GM23338 (cell line): ENCODE measurements at regions not wholly inside any gene's neighbourhood (a gene's known extent, or its start where the extent isn't known, plus 50 kb on each side); places are given as distances from the start of the nearest gene placed in this dataset.

Source experiments
- ATAC-seq: fragments of 200-7000 bp; cut with Tn5 transposase; 3 replicates; pipeline ENCODE4 v1.9.1; 2020
- DNase-seq: peaks from one replicate; pipeline ENCODE4 v3.0.0-alpha.2; 2015; ENCODE audit warnings: low spot score
- H2AFZ ChIP-seq: fragments of 200-600 bp; sonication (generic); 2 replicates; pipeline ENCODE4 v1.8.0; 2016; ENCODE audit warnings: antibody characterized with exemption, mild to moderate bottlenecking, moderate library complexity
- H3F3A ChIP-seq: fragments of 200-600 bp; sonication (generic); replicated peaks from 2 replicates; pipeline ENCODE4 v1.8.0; 2017; ENCODE audit warnings: antibody characterized with exemption, mixed run types, low read depth
- H3K27ac ChIP-seq: fragments of 200-600 bp; sonication (generic); 2 replicates; pipeline ENCODE4 v1.6.1; 2016; ENCODE audit warnings: low read depth
- H3K27me3 ChIP-seq: fragments of 200-600 bp; sonication (generic); 2 replicates; pipeline ENCODE4 v1.8.0; 2016; ENCODE audit warnings: mild to moderate bottlenecking, mixed run types, moderate library complexity; ENCODE audit not compliant: insufficient read depth
- H3K36me3 ChIP-seq: fragments of 200-600 bp; sonication (generic); 2 replicates; pipeline ENCODE4 v1.8.0; 2016; ENCODE audit warnings: mild to moderate bottlenecking; ENCODE audit not compliant: insufficient read depth
- H3K4me1 ChIP-seq: fragments of 200-600 bp; sonication (generic); 2 replicates; pipeline ENCODE4 v1.8.0; 2016; ENCODE audit warnings: mild to moderate bottlenecking, moderate library complexity; ENCODE audit not compliant: insufficient read depth
- H3K4me2 ChIP-seq: fragments of 200-600 bp; sonication (generic); 2 replicates; pipeline ENCODE4 v1.7.1; 2017; ENCODE audit warnings: mixed run types
- H3K4me3 ChIP-seq: fragments of 200-600 bp; sonication (generic); 2 replicates; pipeline ENCODE4 v1.6.1; 2016; ENCODE audit warnings: mixed run types
- H3K79me2 ChIP-seq: fragments of 200-600 bp; sonication (generic); replicated peaks from 2 replicates; pipeline ENCODE4 v1.8.0; 2017; ENCODE audit warnings: mild to moderate bottlenecking; ENCODE audit not compliant: insufficient read depth
- H3K9me2 ChIP-seq: fragments of 200-600 bp; sonication (generic); 2 replicates; pipeline ENCODE4 v1.8.0; 2017; ENCODE audit not compliant: insufficient read depth
- H4K20me1 ChIP-seq: fragments of 200-600 bp; sonication (generic); replicated peaks from 2 replicates; pipeline ENCODE4 v1.8.0; 2017; ENCODE audit warnings: mild to moderate bottlenecking; ENCODE audit not compliant: insufficient read depth
- H3K27ac Mint-ChIP-seq: 2 replicates; pipeline ENCODE4 v1.8.0; 2020; ENCODE audit warnings: inconsistent platforms, mild to moderate bottlenecking, moderate library complexity, mixed read lengths
- H3K27me3 Mint-ChIP-seq: 3 replicates; pipeline ENCODE4 v1.8.0; 2022; ENCODE audit warnings: low read depth, mild to moderate bottlenecking, moderate library complexity, mixed read lengths, inconsistent platforms; ENCODE audit not compliant: insufficient read depth, poor library complexity
- H3K36me3 Mint-ChIP-seq: 3 replicates; pipeline ENCODE4 v1.8.0; 2021; ENCODE audit warnings: low read depth, mild to moderate bottlenecking, inconsistent platforms, moderate library complexity, mixed read lengths
- H3K4me1 Mint-ChIP-seq: 3 replicates; pipeline ENCODE4 v1.8.0; 2020; ENCODE audit warnings: mild to moderate bottlenecking, inconsistent platforms, mixed read lengths
- H3K4me3 Mint-ChIP-seq: 3 replicates; pipeline ENCODE4 v1.8.0; 2021; ENCODE audit warnings: moderate library complexity, mild to moderate bottlenecking, inconsistent platforms, mixed read lengths
- H3K9me3 Mint-ChIP-seq: 3 replicates; pipeline ENCODE4 v1.8.0; 2020; ENCODE audit warnings: moderate library complexity, mild to moderate bottlenecking, inconsistent platforms, mixed read lengths
- CTCF ChIP-seq, 2 experiments: fragments of 200-600 bp in 1 of 2; sonication (generic) in 1 of 2; conservative IDR thresholded peaks; 2 replicates each; pipeline versions ENCODE4 v1.5.1 to v1.6.1; 2016 to 2017; ENCODE audit warnings: antibody characterized with exemption in 2 of 2, low read depth in 2 of 2, mild to moderate bottlenecking in 2 of 2, moderate library complexity in 1 of 2
- ETS1 ChIP-seq: IDR thresholded peaks from 2 replicates; pipeline ENCODE4 v1.6.1; 2016; ENCODE audit warnings: antibody characterized with exemption
- EZH2 ChIP-seq: fragments of 200-600 bp; sonication (generic); IDR thresholded peaks from one replicate; pipeline ENCODE4 v1.8.0; 2017; ENCODE audit warnings: antibody characterized with exemption, mild to moderate bottlenecking, low read depth; ENCODE audit not compliant: unreplicated experiment
- JUNB ChIP-seq: IDR thresholded peaks from one replicate; pipeline ENCODE4 v1.6.1; 2016; ENCODE audit warnings: antibody characterized with exemption; ENCODE audit not compliant: unreplicated experiment
- NANOG ChIP-seq: IDR thresholded peaks from 2 replicates; pipeline ENCODE4 v1.6.1; 2016; ENCODE audit warnings: antibody characterized with exemption, borderline replicate concordance
- POLR2AphosphoS5 ChIP-seq: IDR thresholded peaks from 2 replicates; pipeline ENCODE4 v1.6.1; 2016; ENCODE audit warnings: antibody characterized with exemption, low read depth
- STAT1 ChIP-seq: IDR thresholded peaks from one replicate; pipeline ENCODE4 v1.6.1; 2016; ENCODE audit warnings: antibody characterized with exemption; ENCODE audit not compliant: unreplicated experiment
- ZNF331 ChIP-seq: fragments of 250-450 bp; sonication (Bioruptor Pico); IDR thresholded peaks from 2 replicates; pipeline ENCODE4 v1.5.0; 2020; ENCODE audit warnings: low read depth, mild to moderate bottlenecking, moderate library complexity
- ZNF462 ChIP-seq: fragments of 250-450 bp; sonication (Bioruptor Pico); IDR thresholded peaks from 2 replicates; pipeline ENCODE4 v1.5.0; 2020; ENCODE audit warnings: mild to moderate bottlenecking, moderate library complexity

GRCh38 chrX:148133105-148133725 is 152.1 kb downstream of the FMR1NB start:
- Mint-ChIP-seq H3K4me1 (peaks cover 8% of the 10 kb centered on the region; the same call in 2 of the 3 replicates), H3K4me3 (no peak overlapping the region), H3K9me3 (no peaks in the 10 kb centered on the region), H3K27ac (no peak overlapping the region; the same call in 1 of the 2 replicates), H3K36me3 (no peaks in the 10 kb centered on the region), H3K27me3 (no peaks in the 10 kb centered on the region)
- Histone ChIP-seq H3K27me3 (no peaks in the 10 kb centered on the region), H3K9me2 (no peaks in the 10 kb centered on the region), H3K79me2 (no peaks in the 10 kb centered on the region), H3K4me1 (peaks cover 4% of the 10 kb centered on the region; the same call in 1 of the 2 replicates), H3F3A (no peaks in the 10 kb centered on the region), H3K4me2 (no peak overlapping the region), H4K20me1 (no peaks in the 10 kb centered on the region), H2AFZ (no peak overlapping the region), H3K27ac (no peak overlapping the region), H3K4me3 (no peak overlapping the region), H3K36me3 (no peaks in the 10 kb centered on the region)
- ATAC-seq (no peak), DNase-seq (peak; percentile 9)
- peak in 1 of 2 experiments; percentile 19; a peak in 2 of 4 replicates for TF ChIP-seq CTCF (conservative IDR thresholded peaks at IDR 0.05; ENCODE audit: low read depth in 2 of 2)
- no peak for TF ChIP-seq ETS1
- TF ChIP-seq EZH2: no peak

GRCh38 chrX:148134578-148134977 is 153.4 kb downstream of the FMR1NB start:
- Mint-ChIP-seq H3K4me3 (no peak overlapping the region), H3K36me3 (no peaks in the 10 kb centered on the region), H3K4me1 (peaks cover 8% of the 10 kb centered on the region; the same call in 2 of the 3 replicates), H3K9me3 (no peaks in the 10 kb centered on the region), H3K27ac (no peak overlapping the region), H3K27me3 (no peaks in the 10 kb centered on the region)
- Histone ChIP-seq H3K27me3 (no peaks in the 10 kb centered on the region), H4K20me1 (no peaks in the 10 kb centered on the region), H3K4me3 (no peak overlapping the region), H3K9me2 (no peaks in the 10 kb centered on the region), H3K4me2 (no peak overlapping the region), H3F3A (no peaks in the 10 kb centered on the region), H2AFZ (no peak overlapping the region), H3K27ac (no peak overlapping the region), H3K79me2 (no peaks in the 10 kb centered on the region), H3K4me1 (peaks cover 4% of the 10 kb centered on the region; the same call in 1 of the 2 replicates), H3K36me3 (no peaks in the 10 kb centered on the region)
- DNase-seq (no peak), ATAC-seq (no peak)
- TF ChIP-seq ZNF462 (no peak), ZNF331 (CRISPR knock-in tag) (no peak), POLR2AphosphoS5 (no peak), ETS1 (no peak), EZH2 (no peak), NANOG (no peak), JUNB (no peak), STAT1 (no peak)
